GM12872 (cell line): ENCODE measurements at regions not wholly inside any gene's neighbourhood (a gene's known extent, or its start where the extent isn't known, plus 50 kb on each side); places are given as distances from the start of the nearest gene placed in this dataset.

Source experiments
- CTCF ChIP-seq: IDR thresholded peaks from 3 replicates; pipeline ENCODE4 v1.5.1; 2011; ENCODE audit warnings: low read depth, mild to moderate bottlenecking, low read length, moderate library complexity; ENCODE audit not compliant: insufficient read depth

DNA sequence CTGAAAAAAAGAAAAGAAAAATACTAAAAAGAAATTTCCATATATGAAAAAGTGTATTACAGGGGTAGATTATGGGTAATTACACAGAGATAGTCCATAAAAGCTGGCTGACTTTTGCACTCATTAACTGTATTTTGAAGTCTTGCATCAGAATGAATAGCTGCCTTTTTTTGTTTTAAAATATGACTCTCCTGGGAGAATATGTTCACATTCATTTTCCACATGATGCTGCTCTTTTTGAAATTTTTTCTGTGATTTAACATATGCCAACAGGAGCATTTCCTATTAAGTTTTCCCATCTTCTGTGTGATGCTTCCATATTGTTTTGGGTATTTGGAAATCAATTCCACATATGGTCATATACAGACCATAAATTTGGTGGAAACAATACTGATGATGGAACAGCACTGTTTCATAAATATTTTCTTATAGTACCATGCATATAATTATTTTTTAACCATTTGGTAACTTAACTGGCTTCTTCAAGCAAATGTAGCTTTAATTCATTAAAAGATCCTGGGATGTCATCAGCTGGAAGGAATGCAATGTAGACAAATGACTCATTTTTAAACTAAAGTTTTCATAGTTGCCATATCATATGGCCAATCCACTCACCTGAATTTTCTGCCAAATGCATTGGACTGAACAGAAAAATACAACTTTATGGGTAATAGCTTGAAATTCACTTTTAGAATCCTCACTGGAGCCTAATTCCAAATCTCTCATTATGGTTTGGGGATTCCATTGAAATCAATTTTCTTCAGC lies 313.9 kb upstream of the GLI3 start:
- TF ChIP-seq CTCF = no peak

DNA sequence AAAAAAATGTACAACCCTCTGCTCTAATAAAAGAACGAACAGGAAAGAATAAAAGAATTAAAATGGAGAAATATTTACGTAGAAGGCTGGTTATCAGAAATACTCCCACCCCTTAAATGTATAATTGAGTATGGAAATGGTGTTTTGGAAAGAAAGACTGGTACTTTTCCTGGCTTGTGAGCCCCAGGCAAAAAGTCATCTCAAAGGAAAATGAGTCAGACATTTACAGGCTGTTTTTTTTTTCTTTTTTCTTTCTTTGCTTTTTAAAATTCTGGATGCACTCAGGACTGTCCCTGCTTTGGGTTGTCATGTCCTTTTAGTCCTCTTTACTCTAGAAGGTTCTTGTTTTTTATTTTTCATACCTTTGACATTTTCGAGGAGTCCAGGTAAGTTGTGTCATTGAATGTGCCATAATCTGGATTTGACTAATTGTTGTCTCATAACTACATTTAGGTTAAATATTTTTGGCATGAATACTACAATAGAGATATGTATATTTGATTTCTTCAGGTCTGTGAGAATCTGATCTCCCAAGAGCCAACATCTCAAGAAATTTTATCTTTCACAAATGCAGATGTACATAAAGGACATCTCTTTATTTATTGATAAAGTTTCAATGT lies 313.0 kb upstream of the GLI3 start:
- no peak for TF ChIP-seq CTCF

DNA sequence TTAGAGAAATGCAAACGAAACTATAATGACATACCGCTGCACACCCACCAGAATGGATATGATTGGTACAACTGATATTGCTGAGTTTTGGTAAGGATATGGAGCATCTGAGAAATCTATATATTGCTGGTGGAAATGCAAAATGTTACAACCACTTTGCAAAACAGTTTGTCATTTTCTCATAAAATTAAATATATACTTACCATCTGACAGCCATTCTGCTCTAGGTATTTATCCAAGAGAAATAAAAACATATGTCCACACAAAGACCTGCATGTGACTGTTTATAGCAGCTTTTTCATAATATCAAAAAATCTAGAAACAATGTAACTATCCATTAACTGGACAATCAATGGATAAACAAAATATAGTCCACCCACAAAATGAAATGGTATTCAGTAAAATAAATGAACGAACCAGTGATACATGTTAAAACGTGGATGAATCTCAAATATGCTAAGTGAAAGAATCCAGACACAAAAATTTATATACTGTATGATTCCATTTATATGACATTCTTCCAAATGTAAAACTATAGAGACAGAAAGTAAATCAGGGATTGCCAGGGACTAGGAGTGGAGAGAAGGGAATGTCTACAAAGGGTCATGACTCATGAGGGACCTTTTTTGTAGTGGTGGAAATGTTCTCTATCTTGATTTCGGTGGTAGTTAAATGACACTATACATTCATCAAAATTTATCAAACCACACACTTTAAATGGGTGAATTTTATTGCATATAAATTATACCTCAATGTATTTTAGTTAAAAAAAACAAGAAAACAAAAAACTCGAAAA lies 312.0 kb upstream of the GLI3 start:
- no peak for TF ChIP-seq CTCF

- no peak for TF ChIP-seq CTCF
Observed at GRCh38 chr7:42545049-42545724, 308.2 kb upstream of the GLI3 start.

DNA sequence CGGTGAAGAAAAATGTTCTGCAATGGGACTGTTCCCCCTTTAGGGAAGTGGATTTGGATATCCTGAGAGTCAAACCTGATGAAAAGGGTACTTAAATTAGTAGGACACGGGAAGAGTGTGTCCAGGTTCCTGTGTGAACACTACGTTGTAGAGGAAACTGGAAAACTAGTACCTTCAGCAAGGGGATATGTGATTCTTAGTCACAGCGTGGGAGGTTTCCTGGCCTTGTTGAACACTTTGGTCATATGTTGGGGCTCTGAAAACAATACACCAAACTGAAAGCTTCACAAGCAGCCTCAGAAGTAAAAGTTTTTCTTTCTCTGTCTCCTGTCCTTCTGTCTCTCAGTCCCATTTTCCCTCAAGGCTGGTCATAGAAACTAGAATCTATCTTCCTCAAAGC lies 306.9 kb upstream of the GLI3 start:
- TF ChIP-seq CTCF = no peak

GRCh38 chr7:42534441-42534840 lies 297.4 kb upstream of the GLI3 start:
- TF ChIP-seq CTCF = no peak

GRCh38 chr7:42527004-42527403 lies 290.0 kb upstream of the GLI3 start:
- no peak for TF ChIP-seq CTCF
